Spleen (tissue), 11 donors: ENCODE measurements at regions not wholly inside any gene's neighbourhood (a gene's known extent, or its start where the extent isn't known, plus 50 kb on each side); places are given as distances from the start of the nearest gene placed in this dataset.
A peak's percentile ranks its signal among the peaks of the same experiment; 100 is the strongest.

Source experiments
- DNase-seq: peaks from one replicate; pipeline ENCODE4 v3.0.0-alpha.2; 2020
- H3K27ac ChIP-seq, 8 donors: fragments of 200-600 bp; sonication (generic) in 7 of 8; 1 replicate in 4 of 8; 2 replicates in 4 of 8; pipeline versions ENCODE4 v1.5.0 to v1.8.0; 2016 to 2021; ENCODE audit warnings: inconsistent platforms in 4 of 8, mild to moderate bottlenecking in 4 of 8, moderate library complexity in 1 of 8
- H3K27me3 ChIP-seq, 7 donors: fragments of 200-600 bp; sonication (generic) in 6 of 7; replicated peaks in 1 of 7; 1 replicate in 4 of 7; 2 replicates in 3 of 7; pipeline versions ENCODE4 v1.5.0 to v1.8.0; 2016 to 2021; ENCODE audit warnings: inconsistent platforms in 3 of 7, mild to moderate bottlenecking in 1 of 7
- H3K36me3 ChIP-seq, 6 donors: fragments of 200-600 bp; sonication (generic) in 5 of 6; 1 replicate in 4 of 6; 2 replicates in 2 of 6; pipeline versions ENCODE4 v1.5.0 to v1.8.0; 2016 to 2021; ENCODE audit warnings: inconsistent platforms in 2 of 6
- H3K4me1 ChIP-seq, 6 donors: fragments of 200-600 bp; sonication (generic) in 5 of 6; 1 replicate in 3 of 6; 2 replicates in 3 of 6; pipeline versions ENCODE4 v1.5.0 to v1.8.0; 2016 to 2021; ENCODE audit warnings: inconsistent platforms in 3 of 6
- H3K4me3 ChIP-seq, 8 donors: fragments of 200-600 bp; sonication (generic) in 7 of 8; 1 replicate in 4 of 8; 2 replicates in 4 of 8; pipeline versions ENCODE4 v1.5.0 to v1.8.0; 2016 to 2021; ENCODE audit warnings: inconsistent platforms in 4 of 8, mild to moderate bottlenecking in 4 of 8, moderate library complexity in 2 of 8
- H3K9me3 ChIP-seq, 8 donors: fragments of 200-600 bp; sonication (generic) in 7 of 8; 1 replicate in 4 of 8; 2 replicates in 4 of 8; pipeline versions ENCODE4 v1.5.0 to v1.8.0; 2016 to 2021; ENCODE audit warnings: inconsistent platforms in 4 of 8
- POLR2A ChIP-seq, 3 donors: fragments of 450-650 bp; IDR thresholded peaks; one replicate each; pipeline ENCODE4 v1.5.1; 2017; ENCODE audit warnings: antibody characterized with exemption in 3 of 3, mild to moderate bottlenecking in 1 of 3
- POLR2AphosphoS5 ChIP-seq, 3 donors: sonication (generic); formaldehyde crosslinking; IDR thresholded peaks; one replicate each; pipeline ENCODE4 v1.5.1; 2017; ENCODE audit warnings: antibody characterized with exemption in 3 of 3
- WGBS, 5 donors: extraction: QIAGEN DNeasy Blood & Tissue Kit in 3 of 5; methylation state at CpG; one replicate each; pipeline versions ENCODE4 v1.1.5 to v1.1.7; 2013 to 2018; 5-methylcytosine and 5-hydroxymethylcytosine counted together
- intact Hi-C: fragments of 100-400 bp; cut with DNase I; formaldehyde crosslinking; loops from one replicate; pipeline ENCODE4 v1.15.0; 2023; ENCODE audit warnings: low total_unique reads
- TF ChIP-seq, protein P1 (sequence below), 11 experiments: fragments of 200-600 bp in 7 of 11; fragments of 450-650 bp in 4 of 11; sonication (generic) in 4 of 11; IDR thresholded peaks in 8 of 11; conservative IDR thresholded peaks in 3 of 11; 1 replicate in 7 of 11; 2 replicates in 4 of 11; pipeline versions ENCODE4 v1.4.0 to v1.8.0; 2016 to 2021; ENCODE audit warnings: antibody characterized with exemption in 11 of 11, inconsistent platforms in 4 of 11, mild to moderate bottlenecking in 1 of 11
- donor health status: healthy with polysubstance abuse.
- donor health status: DM: no; HTN: no; CAD: no; lungs with moderate emphysema.
- donor health status: DM: no; HTN: no; CAD: no.
- donor health status: Bipolar disorder and iron deficiency.
- donor health status: healthy.
- donor health status: DM: no; HTN: no; CAD: no.
- donor health status: DM: yes; HTN: yes; CAD: no.

DNA sequence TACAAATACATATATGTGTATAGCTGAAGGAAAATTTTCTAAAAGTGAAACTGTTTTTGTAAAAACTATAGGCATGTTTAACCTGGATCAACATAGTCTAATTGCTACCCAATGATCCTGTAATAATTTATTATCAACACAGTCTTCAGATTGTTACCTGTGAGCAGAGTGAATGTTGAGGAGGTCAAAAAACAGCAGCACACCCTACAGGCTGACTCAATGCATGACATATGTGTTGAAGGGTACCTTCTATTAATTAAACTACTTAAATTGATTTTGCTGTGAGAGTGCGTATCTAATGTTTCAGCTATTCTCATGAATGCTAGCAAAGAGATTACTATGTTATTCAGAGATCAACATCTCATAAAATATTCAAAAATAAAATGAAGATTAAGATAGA is 411.4 kb downstream of the TNS3 start:
- Histone ChIP-seq H3K9me3 (no peaks in the 10 kb centered on the region), H3K36me3 (no peaks in the 10 kb centered on the region), H3K4me1 (no peaks in the 10 kb centered on the region), H3K27me3 (no peaks in the 10 kb centered on the region), H3K4me3 (no peak overlapping the region), H3K27ac (no peak overlapping the region)
- no peak for DNase-seq
- WGBS, 5 donors: 90 to 98% (median 97%) methylated on average over 1 of the region's 1 CpG
- intact Hi-C loops: loop anchor here (10.0 kb wide), 1 partner anchor 1246 kb away; the partner anchor contains the start of gene IGFBP3
- TF ChIP-seq POLR2AphosphoS5 (IDR thresholded peaks at IDR 0.05) (no peak), POLR2A (IDR thresholded peaks at IDR 0.05) (no peak)
- TF ChIP-seq, protein P1, sequence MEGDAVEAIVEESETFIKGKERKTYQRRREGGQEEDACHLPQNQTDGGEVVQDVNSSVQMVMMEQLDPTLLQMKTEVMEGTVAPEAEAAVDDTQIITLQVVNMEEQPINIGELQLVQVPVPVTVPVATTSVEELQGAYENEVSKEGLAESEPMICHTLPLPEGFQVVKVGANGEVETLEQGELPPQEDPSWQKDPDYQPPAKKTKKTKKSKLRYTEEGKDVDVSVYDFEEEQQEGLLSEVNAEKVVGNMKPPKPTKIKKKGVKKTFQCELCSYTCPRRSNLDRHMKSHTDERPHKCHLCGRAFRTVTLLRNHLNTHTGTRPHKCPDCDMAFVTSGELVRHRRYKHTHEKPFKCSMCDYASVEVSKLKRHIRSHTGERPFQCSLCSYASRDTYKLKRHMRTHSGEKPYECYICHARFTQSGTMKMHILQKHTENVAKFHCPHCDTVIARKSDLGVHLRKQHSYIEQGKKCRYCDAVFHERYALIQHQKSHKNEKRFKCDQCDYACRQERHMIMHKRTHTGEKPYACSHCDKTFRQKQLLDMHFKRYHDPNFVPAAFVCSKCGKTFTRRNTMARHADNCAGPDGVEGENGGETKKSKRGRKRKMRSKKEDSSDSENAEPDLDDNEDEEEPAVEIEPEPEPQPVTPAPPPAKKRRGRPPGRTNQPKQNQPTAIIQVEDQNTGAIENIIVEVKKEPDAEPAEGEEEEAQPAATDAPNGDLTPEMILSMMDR (IDR thresholded peaks at IDR 0.05 in 8 of 11, conservative IDR thresholded peaks at IDR 0.05 in 3 of 11): no peak

- Histone ChIP-seq H3K4me1 (peaks cover 0 to 29% (median 3%) of the 10 kb centered on the region in 6 donors), H3K9me3 (peaks cover 0 to 6% (median 0%) of the 10 kb centered on the region in 8 donors), H3K27me3 (no peaks in the 10 kb centered on the region), H3K4me3 (no peak overlapping the region), H3K27ac (no peak overlapping the region), H3K36me3 (no peaks in the 10 kb centered on the region)
- intact Hi-C loops: no loop called here
- TF ChIP-seq, protein P1 (IDR thresholded peaks at IDR 0.05 in 8 of 11, conservative IDR thresholded peaks at IDR 0.05 in 3 of 11): no peak
- 75 to 85% (median 81%) methylated on average over 3 of the region's 3 CpGs for WGBS, 5 donors
- DNase-seq: no peak
These were observed 427.1 kb downstream of the TNS3 start for GRCh38 chr7:47154791-47155190.

- peaks cover 0 to 40% (median 6%) of the 10 kb centered on the region in 6 donors for H3K4me1 ChIP-seq
- no peak overlapping the region for H3K4me3 ChIP-seq
- TF ChIP-seq POLR2A (IDR thresholded peaks at IDR 0.05) (no peak), POLR2AphosphoS5 (IDR thresholded peaks at IDR 0.05) (no peak)
- TF ChIP-seq, protein P1 (IDR thresholded peaks at IDR 0.05 in 8 of 11, conservative IDR thresholded peaks at IDR 0.05 in 3 of 11): no peak
- no peak for DNase-seq
- intact Hi-C loops: no loop called here
- 75 to 84% (median 81%) methylated on average over 6 of the region's 6 CpGs for WGBS, 5 donors
- H3K9me3 ChIP-seq: no peaks in the 10 kb centered on the region
- no peaks in the 10 kb centered on the region for H3K36me3 ChIP-seq
- no peaks in the 10 kb centered on the region for H3K27me3 ChIP-seq
- H3K27ac ChIP-seq: peak overlapping the region in 1 of 8 donors; percentile 20
These were observed 428.3 kb downstream of the TNS3 start for GRCh38 chr7:47153576-47153975.

- Histone ChIP-seq H3K4me1 (peaks cover 0 to 45% (median 6%) of the 10 kb centered on the region in 6 donors), H3K9me3 (no peaks in the 10 kb centered on the region), H3K4me3 (no peak overlapping the region), H3K27me3 (no peaks in the 10 kb centered on the region), H3K27ac (peak overlapping the region in 1 of 8 donors; percentile 20), H3K36me3 (no peaks in the 10 kb centered on the region)
- no peak for DNase-seq
- TF ChIP-seq POLR2A (IDR thresholded peaks at IDR 0.05) (no peak), POLR2AphosphoS5 (IDR thresholded peaks at IDR 0.05) (no peak)
- TF ChIP-seq, protein P1 (IDR thresholded peaks at IDR 0.05 in 8 of 11, conservative IDR thresholded peaks at IDR 0.05 in 3 of 11): no peak
- intact Hi-C loops: no loop called here
- 29 to 38% (median 34%) methylated on average over 5 of the region's 5 CpGs for WGBS, 5 donors
These were observed 428.9 kb downstream of the TNS3 start for GRCh38 chr7:47153058-47153457.
